ENCODE measurements at regions not wholly inside any gene's neighbourhood (a gene's known extent, or its start where the extent isn't known, plus 50 kb on each side); places are given as distances from the start of the nearest gene placed in this dataset.

DNA sequence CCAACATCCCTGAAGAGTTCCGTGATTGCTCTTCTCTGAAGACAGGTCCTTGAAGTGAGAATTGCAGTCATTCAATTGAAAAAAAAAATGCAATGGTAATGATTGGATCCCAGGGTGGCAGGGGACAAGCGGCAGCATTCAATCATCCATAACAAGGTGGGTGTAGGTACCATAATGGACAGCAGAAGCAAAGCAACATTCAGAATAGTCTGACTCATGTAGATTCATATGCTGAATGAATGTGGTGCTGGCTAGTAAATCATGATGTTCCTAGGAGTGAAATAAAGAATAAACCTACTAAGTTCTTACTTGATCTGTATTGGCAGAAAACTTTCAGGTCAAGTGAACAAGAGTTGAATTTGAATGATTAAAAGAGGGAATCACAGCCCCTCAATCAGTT is 319.6 kb downstream of the GPATCH2 start:
- DNase-seq, result no peak

DNA sequence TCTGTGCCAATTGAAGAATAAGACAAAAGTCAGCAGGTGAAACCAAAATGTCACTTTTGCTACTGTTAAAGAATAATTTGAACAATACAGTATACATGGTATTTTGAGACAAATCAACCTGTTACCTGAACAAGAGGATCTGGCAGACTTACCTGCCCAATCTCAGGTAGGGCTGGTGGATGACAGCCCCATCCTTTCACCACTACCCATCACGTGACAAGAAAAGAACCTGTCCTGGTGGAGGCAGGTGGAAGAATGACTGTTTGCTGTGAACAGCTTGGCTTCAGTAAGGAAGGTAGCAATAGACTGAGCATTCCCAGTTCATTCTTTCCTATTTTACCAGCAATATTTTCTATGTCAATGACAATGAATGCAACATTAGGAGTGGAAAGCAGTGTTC is 349.6 kb downstream of the GPATCH2 start:
- no peak for DNase-seq

DNA sequence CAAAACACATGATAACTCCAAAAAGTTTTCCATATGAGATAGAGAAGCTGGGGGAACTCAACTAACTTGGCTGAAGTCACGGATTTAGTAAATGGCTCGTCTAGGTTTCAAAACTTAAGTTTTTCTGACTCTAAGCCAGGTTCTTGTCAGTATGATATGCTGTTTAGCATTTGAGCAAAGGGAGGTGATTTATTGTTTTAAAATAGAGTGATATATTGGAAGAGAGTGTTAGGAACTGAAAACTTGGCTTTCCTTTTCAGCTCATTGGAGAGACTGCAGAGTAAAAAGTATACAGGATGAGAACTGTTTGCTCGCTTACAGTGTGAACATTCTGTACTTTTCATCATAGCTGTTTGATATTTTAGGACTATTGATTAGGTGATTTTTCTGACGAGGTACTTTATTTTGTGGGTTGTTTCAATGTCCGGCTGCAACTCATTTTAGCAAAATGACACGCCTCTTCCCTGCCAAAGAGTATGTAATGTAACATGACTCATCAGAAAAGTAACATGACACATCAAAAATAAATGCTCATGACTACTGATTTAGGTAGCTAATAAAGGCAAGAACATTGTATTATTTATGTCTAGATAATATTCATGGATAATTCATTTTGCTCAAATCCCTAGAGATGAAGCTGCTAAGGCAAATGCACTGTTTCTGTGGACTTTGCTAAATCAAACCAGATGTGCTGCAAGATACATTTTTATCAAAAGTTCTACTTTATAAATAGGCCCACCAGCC is 355.1 kb downstream of the GPATCH2 start:
- DNase-seq, result no peak

DNA sequence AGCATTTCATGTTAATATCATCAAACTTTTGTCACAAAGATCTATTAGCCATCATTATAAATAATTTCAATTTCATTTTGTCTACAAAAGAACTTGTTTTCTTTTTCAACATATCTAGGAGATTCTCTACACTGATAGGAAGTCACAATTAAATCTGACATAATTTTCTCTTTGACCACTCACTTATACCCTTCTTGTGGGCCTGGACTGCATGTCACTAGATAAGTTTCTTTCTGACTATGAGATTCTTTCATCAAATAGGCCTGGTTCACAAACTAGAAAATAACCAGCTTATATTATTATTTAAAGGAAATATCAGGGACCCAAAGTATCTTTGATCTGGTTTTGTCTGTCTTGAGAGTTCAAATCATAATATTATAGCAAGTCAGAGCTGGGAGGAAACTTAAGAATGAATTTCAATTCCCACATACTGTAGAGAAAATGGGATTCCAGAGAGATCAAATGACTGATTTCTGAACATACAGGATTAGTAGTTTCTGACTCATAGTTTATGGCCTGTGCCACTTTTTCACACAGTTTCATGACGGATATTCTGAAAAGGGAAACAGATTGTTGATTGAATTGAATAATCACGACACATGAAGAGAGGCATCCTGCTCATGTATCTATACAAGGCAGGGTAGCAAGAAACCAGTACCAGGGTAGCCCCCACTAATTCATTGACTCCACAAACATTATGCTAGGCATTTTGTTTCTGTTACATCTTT is 355.8 kb downstream of the GPATCH2 start:
- DNase-seq, result no peak

DNA sequence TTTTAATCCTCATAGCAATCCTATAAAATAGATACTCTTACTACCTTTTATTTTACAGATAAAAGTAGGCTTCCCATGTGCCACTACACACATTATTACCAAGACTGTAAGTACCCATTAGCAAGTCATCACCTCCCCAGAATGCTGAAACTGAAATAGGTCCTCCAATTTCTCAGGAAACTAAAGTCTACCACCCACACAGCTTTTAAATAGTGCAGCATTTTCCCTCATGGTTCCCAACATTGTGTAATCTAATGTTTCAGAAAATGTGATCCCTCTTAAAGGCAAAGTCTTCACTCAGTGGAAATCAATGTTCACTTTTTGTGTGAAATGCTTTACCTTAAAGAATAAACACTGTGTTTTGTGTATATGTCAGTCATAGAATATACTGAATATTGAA is 356.5 kb downstream of the GPATCH2 start:
- no peak for DNase-seq

DNA sequence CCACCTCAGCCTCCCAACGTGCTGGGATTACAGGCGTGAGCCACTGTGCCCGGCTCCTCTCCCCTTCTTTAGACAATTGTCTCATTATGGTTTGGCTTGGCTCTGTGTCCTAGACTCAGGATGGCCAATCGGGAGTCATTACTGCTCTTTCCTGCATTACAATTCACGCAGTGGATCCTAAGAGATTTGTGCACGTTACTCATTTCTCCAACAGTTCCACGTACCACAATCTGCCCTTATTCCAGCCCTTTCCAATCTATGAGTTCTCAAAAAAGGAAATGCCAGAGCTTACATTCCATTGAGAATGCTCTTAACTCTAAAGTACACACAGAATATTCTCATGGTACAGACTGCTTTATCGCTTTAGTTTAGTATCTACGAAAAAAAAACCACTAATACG is 357.0 kb downstream of the GPATCH2 start:
- no peak for DNase-seq

DNA sequence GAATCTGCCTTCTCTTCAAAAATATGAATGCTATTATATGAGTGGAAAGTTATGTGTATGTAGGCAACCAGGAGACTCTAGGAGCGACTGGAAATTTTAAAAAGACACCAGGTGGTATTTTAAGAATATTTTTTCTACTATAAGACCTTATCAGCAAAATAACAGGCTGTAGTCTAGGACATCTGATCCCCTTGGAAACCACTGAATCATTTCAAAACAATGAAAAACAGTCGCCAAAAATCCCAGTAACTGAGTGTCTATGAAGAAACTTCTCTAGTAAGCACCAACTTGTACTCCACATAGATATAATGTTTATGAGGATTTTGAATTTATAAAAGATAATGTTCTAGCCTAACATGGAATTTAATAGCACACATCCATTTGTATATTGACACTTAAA is 358.5 kb downstream of the GPATCH2 start:
- DNase-seq, result no peak

DNA sequence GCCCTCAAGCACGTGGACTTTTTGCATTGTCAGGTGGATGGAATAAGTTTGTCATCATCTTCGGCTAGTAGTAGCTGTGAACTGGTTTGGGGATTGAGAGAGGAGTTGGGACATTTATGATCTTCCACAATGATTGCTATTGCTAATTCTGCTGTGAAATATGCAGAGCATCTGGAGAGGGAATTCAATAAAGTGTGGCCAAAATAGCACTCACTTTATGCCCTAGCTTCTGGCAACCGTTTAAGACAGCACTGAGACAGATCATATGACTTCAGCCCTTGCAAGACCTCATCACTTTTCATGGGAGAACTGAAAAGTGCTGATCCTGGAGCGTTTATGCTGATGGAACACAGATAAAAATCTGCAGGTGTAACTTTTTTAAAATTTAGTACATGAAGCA is 360.8 kb downstream of the GPATCH2 start:
- no peak for DNase-seq

DNA sequence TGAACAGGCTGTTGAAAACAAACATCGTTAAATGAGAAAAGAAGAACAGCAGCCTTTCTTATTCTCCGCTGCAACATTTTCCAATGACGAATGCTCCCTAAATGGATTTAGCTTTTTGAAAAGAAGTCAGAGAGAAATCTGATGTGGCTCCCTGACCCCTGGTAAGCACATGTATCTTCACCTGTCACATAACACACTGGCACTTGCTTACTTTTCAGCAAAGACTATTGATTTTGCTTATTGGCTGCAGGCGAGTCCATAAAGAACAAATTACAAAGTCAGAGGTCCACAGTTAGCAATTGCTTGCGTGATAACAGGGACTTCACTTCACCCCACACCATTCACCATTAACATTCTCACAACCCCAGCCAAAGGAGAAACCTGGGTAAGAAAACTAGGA is 362.8 kb downstream of the GPATCH2 start:
- DNase-seq, result no peak

DNA sequence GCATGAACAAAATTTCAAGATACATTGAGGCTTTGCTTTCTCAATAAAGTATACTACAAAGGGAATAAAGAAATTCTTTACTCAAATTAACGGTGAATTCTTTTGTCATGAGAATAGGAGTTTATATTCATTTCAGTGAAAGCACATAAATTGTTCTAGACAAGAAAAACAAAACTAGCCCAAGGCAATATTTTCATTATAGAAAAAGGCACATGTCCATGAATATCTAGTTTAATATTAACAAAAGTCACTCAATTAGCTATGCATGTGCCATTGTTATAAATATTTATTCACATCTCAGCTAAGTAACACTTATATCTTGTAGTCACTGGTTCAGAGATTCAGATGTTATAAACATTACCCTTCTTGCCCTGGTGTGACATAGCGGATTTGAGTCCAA is 369.3 kb downstream of the GPATCH2 start:
- no peak for DNase-seq

DNA sequence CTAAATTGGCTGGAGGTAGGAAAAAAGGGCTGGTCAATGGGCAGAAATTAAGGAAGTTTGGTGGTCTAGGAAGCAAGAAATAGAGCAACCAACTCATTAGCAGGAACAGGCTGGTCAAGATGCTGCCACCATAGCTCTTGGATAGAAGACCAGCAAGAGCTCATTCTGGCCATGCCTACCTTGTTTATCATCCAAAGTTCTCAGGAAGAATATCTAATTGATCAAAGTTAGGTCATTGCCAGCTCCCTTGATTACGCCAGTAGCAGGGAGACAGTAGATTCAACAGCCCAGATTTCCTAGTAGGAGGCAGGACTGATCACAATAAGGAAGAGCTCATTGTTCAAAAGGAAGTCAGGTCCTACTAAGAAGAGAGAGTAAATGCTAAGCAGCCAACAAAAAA is 370.2 kb downstream of the GPATCH2 start:
- no peak for DNase-seq

DNA sequence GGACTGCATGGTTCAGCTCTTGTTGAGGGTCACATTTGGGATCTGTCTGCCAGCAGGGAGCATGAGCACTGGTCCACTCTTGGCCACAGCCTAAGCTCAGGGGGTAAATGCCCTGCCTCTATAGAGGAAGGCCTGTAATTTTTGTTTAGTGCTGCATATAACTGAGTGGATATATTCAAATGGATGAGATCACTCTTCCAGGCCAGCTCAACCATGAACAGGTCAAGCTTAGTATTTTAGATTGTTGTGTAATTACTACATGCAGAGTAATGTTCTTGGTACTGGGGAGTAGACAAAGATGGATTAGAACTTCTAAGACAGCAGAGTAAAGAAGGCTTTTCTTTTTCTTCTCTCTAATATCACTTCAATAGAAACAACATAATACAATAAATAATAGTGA is 376.9 kb downstream of the GPATCH2 start:
- no peak for DNase-seq

DNA sequence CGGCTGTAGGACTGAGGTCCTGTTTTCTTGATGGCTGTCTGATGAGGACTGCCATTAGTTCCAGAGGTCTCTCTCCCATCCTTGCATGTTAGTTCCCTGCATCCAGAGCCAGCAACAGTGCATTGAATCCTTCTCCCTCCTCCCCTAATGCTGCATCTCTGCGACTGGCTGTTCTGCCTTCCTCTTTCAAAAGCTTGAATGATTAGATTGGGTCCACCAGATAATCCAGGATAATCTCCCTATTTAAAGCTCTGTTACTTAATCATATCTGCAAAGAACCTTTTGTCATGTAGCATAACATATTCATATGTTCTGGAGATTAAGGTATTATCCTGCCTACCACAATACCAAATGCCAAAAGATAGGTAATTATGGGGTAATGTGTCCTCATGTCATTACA is 377.5 kb downstream of the GPATCH2 start:
- DNase-seq, result no peak

DNA sequence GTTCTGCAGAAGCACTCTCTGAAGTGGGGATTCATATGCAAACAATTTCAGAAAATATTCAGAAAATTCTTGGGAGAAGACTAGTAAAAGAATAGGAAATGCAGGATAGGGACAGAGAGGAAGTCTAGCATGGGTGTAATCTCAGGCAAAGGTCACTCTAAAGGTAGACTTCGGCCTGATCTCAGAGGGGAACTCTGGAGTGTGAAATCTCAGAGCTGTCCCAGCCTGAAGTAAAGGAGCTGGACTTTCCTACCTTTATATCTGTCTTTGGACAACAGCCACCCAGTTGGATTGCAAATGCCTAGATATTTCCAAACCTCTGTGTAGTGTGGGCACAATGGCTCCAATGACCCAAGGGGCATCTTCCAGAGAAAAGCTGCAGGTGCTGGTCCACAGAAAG is 379.8 kb downstream of the GPATCH2 start:
- DNase-seq, result no peak

DNA sequence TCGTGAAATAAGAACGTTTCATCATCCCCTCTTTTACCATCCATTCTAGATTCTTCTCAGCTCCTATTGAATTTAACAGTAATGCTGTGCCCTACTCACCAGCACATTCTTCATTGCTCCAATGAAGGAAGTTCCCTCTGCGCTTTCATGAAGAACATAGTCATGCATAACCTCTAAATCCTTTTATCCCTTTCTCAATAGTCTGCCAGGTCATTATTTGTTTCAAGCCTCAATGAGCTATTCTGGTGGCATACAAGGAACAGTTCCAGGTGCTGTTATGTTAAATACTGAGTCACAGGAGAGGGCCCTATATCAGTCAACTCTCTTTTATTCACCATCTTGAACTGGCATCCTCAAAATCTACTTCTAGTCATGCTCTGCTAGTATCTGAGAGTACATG is 381.0 kb downstream of the GPATCH2 start:
- DNase-seq, result no peak

DNA sequence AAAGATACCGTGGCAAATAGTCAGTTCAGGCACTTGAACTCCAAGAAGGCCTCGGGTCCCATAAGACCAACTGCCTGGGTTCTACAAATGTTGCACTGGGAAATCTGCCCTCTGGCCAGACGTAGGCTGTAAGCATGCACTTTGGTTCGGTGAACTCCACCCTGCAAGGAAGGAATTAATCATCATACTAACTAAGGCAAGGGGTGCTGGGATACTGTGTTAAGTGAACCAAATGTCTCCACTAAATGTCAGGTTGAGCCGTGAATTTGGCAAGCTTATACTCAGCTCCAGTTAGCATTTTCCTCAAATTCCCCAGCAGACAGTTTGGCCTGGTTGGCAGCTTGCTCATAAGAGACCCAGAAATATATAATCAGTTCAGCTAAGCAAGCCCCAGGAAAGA is 385.9 kb downstream of the GPATCH2 start:
- no peak for DNase-seq

DNA sequence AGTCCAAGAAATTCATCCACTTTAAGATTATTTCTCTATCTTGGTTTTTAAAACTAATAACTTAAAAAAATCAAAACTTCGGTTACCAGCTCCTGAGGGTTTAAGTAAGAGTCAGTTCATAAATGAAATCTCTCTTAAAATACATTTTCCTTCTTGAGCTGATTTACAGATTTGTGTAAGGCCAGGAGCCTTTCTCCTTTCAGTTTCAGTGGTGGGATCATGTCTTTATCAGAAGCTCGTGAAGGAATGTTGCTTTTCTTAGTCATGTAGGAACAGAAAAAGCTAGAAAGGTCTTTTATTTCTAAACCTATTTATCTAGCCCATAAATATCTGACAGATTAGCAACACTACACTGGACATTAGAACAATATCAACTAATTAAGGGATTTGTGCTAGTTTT is 390.2 kb downstream of the GPATCH2 start:
- DNase-seq, result no peak

DNA sequence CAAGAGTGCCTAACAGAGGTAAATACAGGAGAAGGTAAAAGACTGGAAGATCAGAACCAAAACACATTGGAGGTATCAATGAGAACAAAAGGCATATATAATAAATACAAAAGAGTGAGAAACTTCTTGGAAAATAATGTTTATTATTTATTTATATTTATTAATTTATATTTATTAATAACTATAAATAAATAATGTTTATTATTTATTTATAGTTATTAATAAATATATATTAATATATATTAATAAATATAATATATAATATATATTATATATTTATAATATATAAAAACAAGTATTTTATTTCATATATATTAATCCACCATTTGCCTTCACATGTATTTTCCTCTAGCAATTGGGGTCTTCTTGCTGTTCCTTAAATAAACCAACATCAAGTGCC is 391.9 kb downstream of the GPATCH2 start:
- DNase-seq, result no peak

DNA sequence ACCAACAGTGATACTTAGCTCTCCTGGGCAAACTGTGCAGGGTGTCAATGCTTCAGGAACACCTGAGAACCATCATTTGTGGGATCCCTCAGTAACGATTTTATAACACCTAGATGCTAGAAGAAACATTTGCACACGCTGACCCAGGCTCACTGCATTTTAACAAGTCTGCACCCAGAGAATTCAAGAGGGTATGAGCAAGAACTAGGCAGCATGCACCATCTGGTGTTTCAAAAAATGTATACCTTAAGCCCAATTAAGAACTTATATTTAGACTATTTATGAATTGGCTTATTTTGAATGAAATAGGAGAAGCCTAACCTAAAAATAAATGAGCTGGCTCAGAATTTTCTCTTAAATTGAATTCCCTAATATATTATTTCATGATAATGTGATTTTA is 400.5 kb downstream of the GPATCH2 start:
- DNase-seq, result no peak

DNA sequence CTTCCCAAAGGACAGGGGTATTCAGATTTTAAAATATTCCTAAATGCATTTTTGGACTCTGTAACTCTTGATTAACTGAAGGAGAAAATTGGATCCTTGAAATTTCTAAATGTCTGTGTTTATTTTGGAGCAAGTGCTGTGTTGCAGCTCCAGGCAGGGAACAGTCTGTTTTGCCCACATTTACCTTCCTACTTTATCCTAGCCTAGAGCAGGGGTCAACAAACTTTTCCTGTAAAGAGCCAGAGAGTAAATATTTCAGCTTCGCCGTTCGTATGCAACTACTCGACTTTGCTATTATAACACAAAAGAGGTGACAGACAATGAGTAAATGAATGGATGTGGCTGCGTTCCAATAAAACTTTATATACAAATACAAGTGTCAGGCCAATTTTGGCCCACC is 402.2 kb downstream of the GPATCH2 start:
- no peak for DNase-seq

DNA sequence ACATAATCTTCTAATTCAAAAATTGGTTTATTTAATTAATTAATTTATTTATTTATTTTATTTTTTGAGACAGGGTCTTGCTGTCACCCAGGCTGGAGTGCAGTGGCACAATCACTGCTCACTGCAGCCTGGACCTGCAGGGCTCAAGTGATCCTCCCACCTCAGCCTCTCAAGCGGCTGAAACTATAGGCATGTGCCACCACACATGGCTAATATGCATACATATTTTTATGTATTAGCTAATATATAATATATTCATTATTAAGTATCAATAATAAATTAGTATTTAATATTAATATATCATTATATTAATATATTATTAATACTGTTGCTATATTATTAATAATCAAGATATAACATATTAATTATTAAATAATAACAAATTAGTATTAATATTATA is 406.7 kb downstream of the GPATCH2 start:
- no peak for DNase-seq

DNA sequence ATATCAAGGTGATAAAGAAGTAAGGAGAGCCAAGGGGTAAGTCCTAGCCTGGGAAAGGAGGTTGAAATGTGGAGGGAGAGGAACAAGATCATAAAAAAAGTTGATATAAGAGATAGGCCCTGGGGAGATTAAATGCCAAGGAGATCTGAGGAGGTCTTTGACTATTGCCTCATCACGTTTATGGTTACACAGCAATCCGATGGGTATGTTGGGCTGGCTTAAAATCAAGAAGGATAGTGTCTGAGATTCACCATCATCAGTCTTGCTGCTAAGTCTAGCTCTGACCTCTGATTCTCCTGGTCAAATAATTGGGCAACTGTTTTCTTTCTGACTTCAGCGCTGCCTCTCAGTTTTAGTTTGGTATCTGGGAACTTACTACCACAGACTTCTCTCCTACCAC is 416.3 kb downstream of the GPATCH2 start:
- DNase-seq, result no peak

DNA sequence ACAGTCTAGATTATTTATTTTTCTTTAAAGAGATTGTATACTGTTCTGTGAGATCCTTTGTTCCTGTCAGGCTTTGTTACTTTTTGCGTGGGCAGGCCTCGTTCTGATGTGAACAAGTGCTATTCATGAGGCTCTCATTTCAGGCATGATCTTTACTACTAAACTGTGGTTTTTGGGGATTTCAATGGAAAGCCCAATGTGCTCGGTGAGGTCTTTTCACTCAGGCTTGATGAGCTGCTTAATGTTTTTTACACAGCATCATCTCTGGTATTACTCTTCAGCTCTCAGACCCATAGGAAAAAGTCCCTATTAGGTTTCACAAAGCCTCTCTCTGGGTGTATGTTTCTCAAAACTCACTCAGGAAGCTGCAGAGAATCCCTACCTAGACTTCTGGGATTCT is 419.4 kb downstream of the GPATCH2 start:
- DNase-seq, result no peak

DNA sequence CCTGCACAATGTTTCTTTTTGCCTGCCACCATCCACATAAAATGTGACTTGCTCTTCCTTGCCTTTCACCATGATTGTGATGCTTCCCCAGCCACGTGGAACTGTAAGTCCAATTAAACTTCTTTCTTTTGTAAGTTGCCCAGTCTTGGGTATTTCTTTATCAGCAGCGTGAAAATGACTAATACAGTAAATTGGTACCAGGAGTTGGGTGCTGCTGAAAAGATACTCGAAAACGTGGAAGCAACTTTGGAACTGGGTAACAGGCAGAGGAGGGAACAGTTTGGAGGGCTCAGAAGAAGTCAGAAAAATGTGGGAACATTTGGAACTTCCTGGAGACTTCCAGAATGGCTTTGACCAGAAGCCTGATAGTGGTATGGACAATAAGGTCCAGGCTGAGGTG is 425.3 kb downstream of the GPATCH2 start:
- no peak for DNase-seq

DNA sequence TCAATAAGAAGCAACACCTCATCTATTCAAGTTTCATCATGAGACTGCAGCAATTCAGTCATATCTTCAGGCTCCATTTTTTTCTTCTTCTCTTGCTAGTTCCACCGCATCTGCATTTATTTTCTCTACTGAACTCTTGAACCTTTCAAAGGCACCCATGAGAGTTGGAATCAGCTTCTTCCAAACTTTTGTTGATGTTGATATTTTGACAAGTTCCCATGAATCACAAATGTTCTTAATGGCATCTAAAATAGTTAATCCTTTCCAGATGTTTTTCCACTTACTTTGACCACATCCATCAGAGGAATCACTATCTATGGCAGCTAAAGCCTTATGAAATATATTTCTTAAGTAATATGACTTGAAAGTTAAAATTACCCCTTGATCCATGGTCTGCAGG is 434.3 kb downstream of the GPATCH2 start:
- DNase-seq, result no peak
